ENCODE measurements at regions not wholly inside any gene's neighbourhood (a gene's known extent, or its start where the extent isn't known, plus 50 kb on each side); places are given as distances from the start of the nearest gene placed in this dataset.
"Not testable (repeated sequence)": the region's sequence is repeated elsewhere in the genome, so short reads cannot be mapped to it uniquely, and the experiment has no call there.

DNA sequence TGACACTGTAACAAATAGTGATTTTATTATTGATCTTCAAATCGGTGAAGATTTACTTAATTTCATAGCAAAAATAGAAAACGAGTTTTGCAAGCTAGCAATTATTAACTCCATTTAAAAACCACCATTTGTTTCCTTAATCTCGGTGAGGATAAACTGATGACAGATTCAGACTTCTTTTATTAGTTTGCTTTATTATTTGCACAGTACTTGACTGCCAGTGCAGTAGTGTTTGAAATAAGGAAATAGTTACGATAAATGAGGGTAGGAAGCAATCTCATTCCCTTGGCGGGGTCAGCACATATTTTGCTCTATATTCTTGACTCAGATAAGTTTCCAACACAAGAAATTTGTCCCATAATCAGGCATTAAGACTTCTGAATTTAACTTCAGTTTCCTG, 161.7 kb upstream of the PLGLB1 start:
- not testable (repeated sequence) for H3K4me3 ChIP-seq (ENCODE audit: low read depth, low read length, poor library complexity, severe bottlenecking); H3K9me3 ChIP-seq (ENCODE audit: low read length)

DNA sequence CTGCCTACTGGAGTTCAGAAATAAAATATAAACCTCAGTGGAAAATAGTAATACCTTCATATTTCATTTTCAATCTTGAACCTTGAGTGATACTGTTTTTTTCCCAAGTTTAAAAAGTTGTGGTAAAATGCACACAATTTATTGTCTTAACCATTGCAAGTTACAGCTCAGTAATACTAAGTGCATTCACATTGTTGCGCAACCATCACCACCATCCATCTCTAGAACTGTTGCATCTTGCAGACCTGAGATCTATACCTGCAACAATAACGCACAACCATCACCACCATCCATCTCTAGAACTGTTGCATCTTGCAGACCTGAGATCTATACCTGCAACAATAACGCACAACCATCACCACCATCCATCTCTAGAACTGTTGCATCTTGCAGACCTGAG, 162.6 kb upstream of the PLGLB1 start:
- H3K9me2 ChIP-seq (ENCODE audit: low read depth, low read length); H3K4me2 ChIP-seq (ENCODE audit: low read length); H3K9me3 ChIP-seq (ENCODE audit: low read length); H3K4me1 ChIP-seq (ENCODE audit: insufficient read depth, low read length, severe bottlenecking); H3K4me3 ChIP-seq (ENCODE audit: low read depth, low read length, poor library complexity, severe bottlenecking); H3K36me3 ChIP-seq (ENCODE audit: insufficient read depth, low read length); H4K20me1 ChIP-seq (ENCODE audit: insufficient read depth, low read length); H3F3A ChIP-seq (ENCODE audit: insufficient read depth, low read length); H2AFZ ChIP-seq (ENCODE audit: low read length); H3K9ac ChIP-seq (ENCODE audit: low read length); H3K27ac ChIP-seq (ENCODE audit: low read depth, low read length, poor library complexity, severe bottlenecking); H3K27me3 ChIP-seq (ENCODE audit: insufficient read depth, low read length); H3K79me2 ChIP-seq (ENCODE audit: insufficient read depth, low read length): not testable (repeated sequence)

More for the DNA sequence above, 161.7 kb upstream of the PLGLB1 start:
- H3K9me2 ChIP-seq (ENCODE audit: low read depth, low read length); H3F3A ChIP-seq (ENCODE audit: insufficient read depth, low read length); H3K4me1 ChIP-seq (ENCODE audit: insufficient read depth, low read length, severe bottlenecking); H3K9ac ChIP-seq (ENCODE audit: low read length); H3K79me2 ChIP-seq (ENCODE audit: insufficient read depth, low read length); H3K4me2 ChIP-seq (ENCODE audit: low read length); H2AFZ ChIP-seq (ENCODE audit: low read length); H3K36me3 ChIP-seq (ENCODE audit: insufficient read depth, low read length); H3K27ac ChIP-seq (ENCODE audit: low read depth, low read length, poor library complexity, severe bottlenecking); H3K27me3 ChIP-seq (ENCODE audit: insufficient read depth, low read length); H4K20me1 ChIP-seq (ENCODE audit: insufficient read depth, low read length): not testable (repeated sequence)

DNA sequence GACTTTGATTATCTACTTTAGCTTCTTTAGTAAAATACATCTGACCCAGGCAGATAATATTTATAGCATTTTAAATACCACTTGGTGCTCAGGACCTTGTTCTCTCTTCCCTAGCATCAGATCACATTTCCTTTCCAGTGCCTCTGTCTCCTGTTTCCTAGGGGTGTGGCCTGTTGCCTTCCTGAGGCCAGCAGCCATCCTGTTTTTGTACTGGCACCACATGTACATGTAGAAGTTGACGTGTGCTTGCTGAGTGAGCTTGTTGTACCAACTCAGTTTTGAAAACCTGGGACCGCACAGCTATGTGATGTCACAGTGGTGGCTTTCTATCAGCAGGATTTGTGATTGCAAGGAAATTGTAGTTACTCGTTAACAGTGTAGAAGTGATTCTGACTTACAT, 167.6 kb upstream of the PLGLB1 start:
- H3K9me3 ChIP-seq (ENCODE audit: low read length); H4K20me1 ChIP-seq (ENCODE audit: insufficient read depth, low read length): not testable (repeated sequence)

DNA sequence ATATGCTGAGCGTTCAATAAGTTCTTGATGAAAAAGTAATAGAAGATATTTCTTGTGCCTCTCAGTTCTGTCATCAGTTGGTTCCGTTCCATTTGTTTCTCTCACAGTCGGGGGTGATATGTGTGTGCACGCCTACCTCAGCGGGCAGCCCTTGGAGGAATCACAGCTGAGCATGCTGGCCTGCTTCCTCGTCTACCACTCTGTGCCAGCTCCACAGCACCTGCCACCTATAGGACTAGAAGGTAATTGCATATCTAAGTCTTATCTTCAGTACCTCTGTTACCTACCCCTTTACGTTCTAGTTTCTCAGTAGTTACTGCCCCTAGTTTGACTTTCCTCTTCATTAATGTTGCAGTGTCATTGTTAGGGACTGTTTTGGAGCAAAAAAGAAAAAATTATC, 171.7 kb upstream of the PLGLB1 start:
- H3K9ac ChIP-seq (ENCODE audit: low read length); H3K4me2 ChIP-seq (ENCODE audit: low read length): not testable (repeated sequence)

More for the DNA sequence above, 167.6 kb upstream of the PLGLB1 start:
- H3K4me2 ChIP-seq (ENCODE audit: low read length); H3K9ac ChIP-seq (ENCODE audit: low read length); H3K27me3 ChIP-seq (ENCODE audit: insufficient read depth, low read length); H3K27ac ChIP-seq (ENCODE audit: low read depth, low read length, poor library complexity, severe bottlenecking); H2AFZ ChIP-seq (ENCODE audit: low read length); H3K9me2 ChIP-seq (ENCODE audit: low read depth, low read length); H3F3A ChIP-seq (ENCODE audit: insufficient read depth, low read length); H3K79me2 ChIP-seq (ENCODE audit: insufficient read depth, low read length); H3K4me1 ChIP-seq (ENCODE audit: insufficient read depth, low read length, severe bottlenecking); H3K4me3 ChIP-seq (ENCODE audit: low read depth, low read length, poor library complexity, severe bottlenecking); H3K36me3 ChIP-seq (ENCODE audit: insufficient read depth, low read length): not testable (repeated sequence)

DNA sequence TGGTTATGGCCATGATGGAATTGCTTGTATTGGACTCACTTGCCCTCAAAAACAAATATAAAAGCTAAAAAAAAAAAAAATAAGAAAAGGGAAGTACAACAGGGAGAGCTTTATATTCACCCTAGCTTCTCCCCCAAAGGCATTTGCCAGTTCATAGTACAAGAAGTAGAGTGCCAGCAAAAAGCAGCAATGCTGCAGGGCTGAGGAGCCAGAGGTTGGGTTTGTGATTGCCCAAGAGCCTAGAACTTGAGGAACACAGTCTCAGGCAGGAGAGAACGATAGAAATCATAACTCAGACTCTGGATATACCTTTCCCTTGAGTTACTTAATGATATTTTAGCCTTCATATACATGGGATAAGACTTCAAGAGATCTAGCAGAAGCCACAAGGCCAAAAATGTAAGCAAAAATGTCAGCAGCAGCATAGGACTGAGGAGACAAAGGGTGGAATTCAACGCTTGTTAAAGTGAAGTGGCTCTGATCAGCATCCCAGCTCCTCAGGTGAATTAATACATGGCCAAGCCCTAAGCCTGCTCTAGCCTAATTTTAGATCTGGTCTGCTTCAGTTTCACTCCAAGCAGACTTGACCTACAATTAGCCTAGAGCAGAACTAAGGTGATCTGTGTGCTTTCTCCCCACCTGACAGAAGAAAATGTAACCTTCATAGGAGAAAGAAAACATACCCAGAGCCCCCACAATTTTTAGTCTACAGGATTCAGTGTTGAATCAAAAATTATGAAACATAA, 172.8 kb upstream of the PLGLB1 start:
- H3K9me2 ChIP-seq (ENCODE audit: low read depth, low read length); H3K4me1 ChIP-seq (ENCODE audit: insufficient read depth, low read length, severe bottlenecking); H3K27me3 ChIP-seq (ENCODE audit: insufficient read depth, low read length); H3K36me3 ChIP-seq (ENCODE audit: insufficient read depth, low read length); H2AFZ ChIP-seq (ENCODE audit: low read length); H4K20me1 ChIP-seq (ENCODE audit: insufficient read depth, low read length); H3K27ac ChIP-seq (ENCODE audit: low read depth, low read length, poor library complexity, severe bottlenecking); H3K4me3 ChIP-seq (ENCODE audit: low read depth, low read length, poor library complexity, severe bottlenecking); H3F3A ChIP-seq (ENCODE audit: insufficient read depth, low read length); H3K4me2 ChIP-seq (ENCODE audit: low read length); H3K9ac ChIP-seq (ENCODE audit: low read length); H3K79me2 ChIP-seq (ENCODE audit: insufficient read depth, low read length); H3K9me3 ChIP-seq (ENCODE audit: low read length): not testable (repeated sequence)

More for the DNA sequence above, 171.7 kb upstream of the PLGLB1 start:
- not testable (repeated sequence) for H3K27ac ChIP-seq (ENCODE audit: low read depth, low read length, poor library complexity, severe bottlenecking); H3K79me2 ChIP-seq (ENCODE audit: insufficient read depth, low read length); H3K36me3 ChIP-seq (ENCODE audit: insufficient read depth, low read length); H3K4me1 ChIP-seq (ENCODE audit: insufficient read depth, low read length, severe bottlenecking); H4K20me1 ChIP-seq (ENCODE audit: insufficient read depth, low read length); H2AFZ ChIP-seq (ENCODE audit: low read length); H3K4me3 ChIP-seq (ENCODE audit: low read depth, low read length, poor library complexity, severe bottlenecking); H3F3A ChIP-seq (ENCODE audit: insufficient read depth, low read length); H3K27me3 ChIP-seq (ENCODE audit: insufficient read depth, low read length); H3K9me2 ChIP-seq (ENCODE audit: low read depth, low read length); H3K9me3 ChIP-seq (ENCODE audit: low read length)

DNA sequence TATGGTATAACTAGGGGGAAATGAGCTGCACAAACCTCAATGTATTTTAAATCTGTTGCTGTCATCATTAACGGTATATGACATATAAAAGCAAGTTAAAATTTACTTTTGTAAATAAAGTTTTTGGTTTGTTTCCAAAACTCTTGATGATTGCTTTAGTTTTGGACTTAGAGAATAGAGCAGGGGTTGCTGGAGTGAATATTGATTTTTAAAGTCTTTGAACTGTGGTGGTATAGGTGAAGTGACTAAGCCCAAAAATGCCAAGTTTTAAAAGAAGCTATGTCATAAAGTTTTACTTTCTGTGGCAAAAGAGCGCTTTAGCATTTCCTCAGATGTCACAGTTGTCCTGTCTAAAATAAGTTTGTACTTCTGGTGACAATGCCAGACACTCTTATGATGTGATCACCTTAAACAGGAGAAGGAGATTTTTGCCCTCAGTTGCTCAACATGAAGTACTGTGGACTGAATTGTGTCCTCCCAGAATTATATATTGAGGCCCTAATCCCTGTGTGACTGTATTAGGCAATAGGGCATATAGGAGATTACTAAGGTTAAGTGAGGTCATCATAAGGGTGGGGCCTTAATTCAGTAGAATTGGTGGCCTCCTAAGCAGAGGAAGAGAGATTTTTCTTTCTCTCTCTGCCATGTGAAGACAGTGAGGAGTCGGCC, 175.2 kb upstream of the PLGLB1 start:
- not testable (repeated sequence) for H3K4me1 ChIP-seq (ENCODE audit: insufficient read depth, low read length, severe bottlenecking); H3K27me3 ChIP-seq (ENCODE audit: insufficient read depth, low read length); H3K4me2 ChIP-seq (ENCODE audit: low read length); H3K36me3 ChIP-seq (ENCODE audit: insufficient read depth, low read length); H3K9me3 ChIP-seq (ENCODE audit: low read length); H3K27ac ChIP-seq (ENCODE audit: low read depth, low read length, poor library complexity, severe bottlenecking); H2AFZ ChIP-seq (ENCODE audit: low read length); H3K9me2 ChIP-seq (ENCODE audit: low read depth, low read length); H3K9ac ChIP-seq (ENCODE audit: low read length); H4K20me1 ChIP-seq (ENCODE audit: insufficient read depth, low read length); H3K4me3 ChIP-seq (ENCODE audit: low read depth, low read length, poor library complexity, severe bottlenecking); H3K79me2 ChIP-seq (ENCODE audit: insufficient read depth, low read length); H3F3A ChIP-seq (ENCODE audit: insufficient read depth, low read length)

DNA sequence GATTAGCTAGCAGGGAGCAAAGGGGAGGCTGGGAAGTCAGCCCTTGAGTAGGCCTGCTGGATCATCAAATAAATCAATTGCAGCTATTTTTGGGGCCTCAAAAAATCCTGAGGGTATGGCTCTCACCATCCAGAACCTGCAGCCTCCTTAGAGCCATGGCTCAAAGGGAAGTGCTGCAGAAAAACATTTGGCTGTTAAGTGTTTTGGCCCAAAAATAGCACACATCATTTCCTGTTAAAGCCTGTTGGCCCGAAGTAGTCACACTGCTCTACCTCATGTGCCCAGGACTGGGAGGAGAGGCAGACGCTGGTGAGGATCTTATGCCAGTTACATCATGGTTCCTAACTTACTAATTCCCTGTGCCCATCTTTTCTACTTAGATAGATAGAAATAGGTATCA, 176.8 kb upstream of the PLGLB1 start:
- not testable (repeated sequence) for H4K20me1 ChIP-seq (ENCODE audit: insufficient read depth, low read length); H3F3A ChIP-seq (ENCODE audit: insufficient read depth, low read length); H2AFZ ChIP-seq (ENCODE audit: low read length); H3K27ac ChIP-seq (ENCODE audit: low read depth, low read length, poor library complexity, severe bottlenecking); H3K4me3 ChIP-seq (ENCODE audit: low read depth, low read length, poor library complexity, severe bottlenecking); H3K79me2 ChIP-seq (ENCODE audit: insufficient read depth, low read length); H3K9me3 ChIP-seq (ENCODE audit: low read length); H3K27me3 ChIP-seq (ENCODE audit: insufficient read depth, low read length); H3K9me2 ChIP-seq (ENCODE audit: low read depth, low read length); H3K9ac ChIP-seq (ENCODE audit: low read length); H3K4me2 ChIP-seq (ENCODE audit: low read length); H3K4me1 ChIP-seq (ENCODE audit: insufficient read depth, low read length, severe bottlenecking); H3K36me3 ChIP-seq (ENCODE audit: insufficient read depth, low read length)
